ENCODE measurements at regions not wholly inside any gene's neighbourhood (a gene's known extent, or its start where the extent isn't known, plus 50 kb on each side); places are given as distances from the start of the nearest gene placed in this dataset.

DNA sequence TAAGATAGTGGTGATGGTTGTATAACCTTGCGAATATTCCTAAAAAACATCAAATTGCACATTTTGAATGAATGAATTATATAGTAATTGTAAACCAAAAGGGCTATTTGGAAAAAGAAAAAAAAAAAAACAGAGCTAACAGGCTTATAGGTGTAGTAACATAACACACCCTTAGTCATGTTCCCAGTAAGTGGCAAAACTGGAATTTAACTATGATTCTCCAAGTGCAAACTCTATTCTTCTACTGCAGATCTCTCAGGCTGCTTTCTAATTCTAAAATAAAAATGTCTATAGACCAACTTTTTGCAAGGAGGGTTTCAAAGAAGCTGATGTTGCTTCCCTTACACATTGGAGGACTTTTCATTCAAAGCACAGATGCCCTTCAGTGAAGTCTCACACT lies 293.2 kb upstream of the MON1B start:
- TF ChIP-seq ZNF274 (IDR thresholded peaks at IDR 0.05; ENCODE audit: low read depth, low read length) (no peak), YY1 (IDR thresholded peaks at IDR 0.05; ENCODE audit: insufficient read depth, insufficient read length) (no peak), SUZ12 (IDR thresholded peaks at IDR 0.05; ENCODE audit: extremely low read depth, insufficient read depth, insufficient read length) (no peak)
